Loucy (cell line): ENCODE measurements at regions not wholly inside any gene's neighbourhood (a gene's known extent, or its start where the extent isn't known, plus 50 kb on each side); places are given as distances from the start of the nearest gene placed in this dataset.

Source experiments
- CTCF ChIP-seq: fragments of 200-600 bp; sonication (generic); conservative IDR thresholded peaks from 2 replicates; pipeline ENCODE4 v1.5.1; 2014; ENCODE audit warnings: mild to moderate bottlenecking, antibody characterized with exemption, low read length
- EZH2phosphoT487 ChIP-seq: fragments of 200-600 bp; IDR thresholded peaks from 2 replicates; pipeline ENCODE4 v1.6.1; 2018; ENCODE audit warnings: antibody characterized with exemption, mild to moderate bottlenecking, moderate library complexity, borderline replicate concordance

- TF ChIP-seq CTCF = no peak
- TF ChIP-seq EZH2phosphoT487 = no peak
Measured at GRCh38 chr5:23257656-23258055, 249.8 kb upstream of the PRDM9 start.
